Transverse colon (tissue), 4 donors: ENCODE measurements at regions not wholly inside any gene's neighbourhood (a gene's known extent, or its start where the extent isn't known, plus 50 kb on each side); places are given as distances from the start of the nearest gene placed in this dataset.

Experiments used
- DNase-seq: peaks from one replicate; pipeline ENCODE4 v3.0.0-alpha.2; 2019
- H3K27ac ChIP-seq, 4 donors: fragments of 200-600 bp; sonication (generic); 2 replicates each; pipeline ENCODE4 v1.5.1; 2016 to 2018; ENCODE audit warnings: inconsistent platforms in 4 of 4
- H3K27me3 ChIP-seq: fragments of 200-600 bp; sonication (generic); 2 replicates; pipeline ENCODE4 v1.5.1; 2017; ENCODE audit warnings: inconsistent platforms
- H3K36me3 ChIP-seq, 4 donors: fragments of 200-600 bp; sonication (generic); 2 replicates each; pipeline ENCODE4 v1.5.1; 2017 to 2019; ENCODE audit warnings: inconsistent platforms in 4 of 4
- H3K4me1 ChIP-seq, 4 donors: fragments of 200-600 bp; sonication (generic); 2 replicates each; pipeline ENCODE4 v1.5.1; 2017 to 2020; ENCODE audit warnings: inconsistent platforms in 4 of 4
- H3K4me3 ChIP-seq, 4 donors: fragments of 200-600 bp; sonication (generic); 1 replicate in 1 of 4; 2 replicates in 3 of 4; pipeline versions ENCODE4 v1.5.1 to v1.6.1; 2017 to 2019; ENCODE audit warnings: inconsistent platforms in 4 of 4
- H3K9me3 ChIP-seq, 2 donors: fragments of 200-600 bp; sonication (generic); 2 replicates each; pipeline ENCODE4 v1.5.1; 2017 to 2019; ENCODE audit warnings: inconsistent platforms in 2 of 2
- CTCF ChIP-seq, 5 experiments: fragments of 200-600 bp in 3 of 5; fragments of 450-650 bp in 2 of 5; sonication (generic) in 3 of 5; IDR thresholded peaks; 1 replicate in 2 of 5; 2 replicates in 3 of 5; pipeline ENCODE4 v1.5.1; 2016 to 2017; ENCODE audit warnings: antibody characterized with exemption in 5 of 5, inconsistent platforms in 3 of 5, mild to moderate bottlenecking in 2 of 5, moderate library complexity in 1 of 5
- EP300 ChIP-seq: sonication (generic); formaldehyde crosslinking; IDR thresholded peaks from one replicate; pipeline ENCODE4 v1.6.1; 2017; ENCODE audit warnings: antibody characterized with exemption, low read depth
- POLR2A ChIP-seq: fragments of 450-650 bp; IDR thresholded peaks from one replicate; pipeline ENCODE4 v1.6.1; 2016; ENCODE audit warnings: antibody characterized with exemption, mild to moderate bottlenecking, moderate library complexity
- POLR2AphosphoS5 ChIP-seq, 3 donors: sonication (generic); formaldehyde crosslinking; IDR thresholded peaks; one replicate each; pipeline ENCODE4 v1.6.1; 2016; ENCODE audit warnings: antibody characterized with exemption in 3 of 3
- WGBS, 2 donors: methylation state at CpG; one replicate each; pipeline ENCODE4 v1.1.5; 2018; ENCODE audit warnings: low coverage in 1 of 2; 5-methylcytosine and 5-hydroxymethylcytosine counted together
- in situ Hi-C, 4 donors: fragments of 200-750 bp; cut with MboI; loops; one replicate each; pipeline versions ENCODE4 v1.15.0 to v1.15.1; 2017; ENCODE audit warnings: low sequenced_read_pairs in 3 of 4, low pct_ligation_motif_present in 1 of 4, low pct_unique_long_range_greater_than_20kb in 1 of 4
- intact Hi-C: fragments of 100-400 bp; cut with DNase I; formaldehyde crosslinking; loops from one replicate; pipeline ENCODE4 v1.15.1; 2023; ENCODE audit warnings: low total_unique reads

DNA sequence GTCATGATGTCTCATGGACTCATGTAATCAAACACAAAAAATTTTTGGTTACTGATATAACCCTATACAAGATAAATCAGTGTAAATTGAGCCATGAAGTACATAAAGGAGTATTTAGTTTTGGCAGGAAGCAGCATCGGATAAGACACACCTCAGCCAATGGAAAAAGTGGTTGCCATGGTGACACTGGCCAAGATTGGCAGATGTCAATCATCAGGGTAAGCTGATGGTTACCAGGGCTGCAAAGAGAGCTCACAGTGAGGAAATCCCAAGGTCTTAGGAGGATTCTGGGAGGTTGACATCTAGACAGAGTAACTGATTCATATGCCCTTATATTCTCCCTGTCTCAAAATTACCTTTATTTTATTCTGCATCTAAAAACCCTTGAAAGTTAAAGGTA is 203.8 kb upstream of the PCSK2 start:
- DNase-seq, result no peak
- WGBS, 2 donors, result 55 to 57% methylated on average over 1 of the region's 1 CpG
- no peak for TF ChIP-seq EP300
- TF ChIP-seq CTCF (IDR thresholded peaks at IDR 0.05), result no peak
- no peak for TF ChIP-seq POLR2AphosphoS5 (IDR thresholded peaks at IDR 0.05)
- no peak for TF ChIP-seq POLR2A
- Histone ChIP-seq H3K4me1 (no peaks in the 10 kb centered on the region), H3K36me3 (no peaks in the 10 kb centered on the region), H3K27ac (no peak overlapping the region), H3K9me3 (no peaks in the 10 kb centered on the region), H3K27me3 (no peaks in the 10 kb centered on the region), H3K4me3 (no peak overlapping the region)
- intact Hi-C loops (no loop called here), in situ Hi-C loops (no loop called here)

DNA sequence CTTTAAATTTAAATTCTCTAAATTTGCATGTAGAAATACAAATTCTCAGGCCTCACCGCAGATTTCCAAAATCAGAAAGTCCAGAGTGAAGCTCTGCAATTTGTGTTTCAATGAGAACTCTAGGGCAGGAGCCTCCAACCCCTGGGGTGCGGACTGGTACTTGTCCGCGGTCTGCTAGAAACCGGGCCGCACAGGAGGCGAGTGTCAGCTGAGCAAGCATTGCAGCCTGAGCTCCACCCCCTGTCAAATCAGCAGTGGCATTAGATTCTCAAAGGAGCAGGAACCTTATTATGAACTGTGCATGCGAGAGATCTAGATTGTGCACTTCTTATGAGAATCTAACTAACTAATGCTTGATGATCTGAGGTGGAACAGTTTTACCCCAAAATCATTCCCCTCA is 203.0 kb upstream of the PCSK2 start:
- no peaks in the 10 kb centered on the region for H3K9me3 ChIP-seq
- intact Hi-C loops, result no loop called here
- WGBS, 2 donors, result 59% methylated on average over 8 of the region's 8 CpGs; no CpG with 5 or more reads in 1 of the 2 donors
- no peak for TF ChIP-seq EP300
- no peak for TF ChIP-seq POLR2A
- TF ChIP-seq POLR2AphosphoS5 (IDR thresholded peaks at IDR 0.05), result no peak
- H3K36me3 ChIP-seq, result no peaks in the 10 kb centered on the region
- no peak overlapping the region for H3K27ac ChIP-seq
- no peaks in the 10 kb centered on the region for H3K4me1 ChIP-seq
- H3K27me3 ChIP-seq, result no peaks in the 10 kb centered on the region
- in situ Hi-C loops, result no loop called here
- no peak for DNase-seq
- H3K4me3 ChIP-seq, result no peak overlapping the region

- no peak for DNase-seq
- H3K36me3 ChIP-seq, result no peaks in the 10 kb centered on the region
- H3K4me1 ChIP-seq, result no peaks in the 10 kb centered on the region
- TF ChIP-seq POLR2A, result no peak
- no peak for TF ChIP-seq EP300
- TF ChIP-seq CTCF (IDR thresholded peaks at IDR 0.05), result no peak
- no peak for TF ChIP-seq POLR2AphosphoS5 (IDR thresholded peaks at IDR 0.05)
- no peaks in the 10 kb centered on the region for H3K9me3 ChIP-seq
- no peak overlapping the region for H3K4me3 ChIP-seq
- no peak overlapping the region for H3K27ac ChIP-seq
- 27 to 57% methylated on average over 5 of the region's 5 CpGs for WGBS, 2 donors
- H3K27me3 ChIP-seq, result no peaks in the 10 kb centered on the region
- intact Hi-C loops, result no loop called here
- in situ Hi-C loops, result no loop called here
These were observed 202.2 kb upstream of the PCSK2 start for GRCh38 chr20:17024513-17025119.

- Histone ChIP-seq H3K4me3 (no peak overlapping the region), H3K9me3 (no peaks in the 10 kb centered on the region), H3K27ac (no peak overlapping the region), H3K36me3 (no peaks in the 10 kb centered on the region), H3K4me1 (no peaks in the 10 kb centered on the region), H3K27me3 (no peaks in the 10 kb centered on the region)
- DNase-seq, result no peak
- TF ChIP-seq CTCF (IDR thresholded peaks at IDR 0.05), result no peak
- TF ChIP-seq POLR2A, result no peak
- no peak for TF ChIP-seq EP300
- 88% methylated on average over 2 of the region's 2 CpGs; no CpG with 5 or more reads in 1 of the 2 donors for WGBS, 2 donors
- in situ Hi-C loops (no loop called here), intact Hi-C loops (no loop called here)
These were observed 200.5 kb upstream of the PCSK2 start for GRCh38 chr20:17026346-17026745.

DNA sequence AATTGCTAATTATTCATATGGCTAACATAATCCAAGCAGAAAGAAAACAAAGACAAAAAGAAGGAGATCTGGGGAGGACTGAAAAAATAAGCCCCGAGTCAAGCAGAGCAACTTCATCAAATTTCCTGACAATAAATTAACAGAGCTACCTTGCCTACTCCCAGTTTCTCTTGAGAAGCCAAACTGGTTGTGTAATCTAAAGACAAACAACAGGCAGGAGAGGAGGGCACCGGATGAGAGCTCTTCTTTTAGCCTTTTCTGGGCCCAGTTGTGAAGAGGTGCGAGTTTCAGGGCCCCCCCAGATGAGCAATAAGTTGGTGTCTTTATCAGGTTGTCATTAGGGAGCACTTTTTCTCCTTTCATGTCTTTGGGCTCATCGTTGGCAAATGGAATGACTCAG is 197.1 kb upstream of the PCSK2 start:
- H3K27ac ChIP-seq, result no peak overlapping the region
- no peak overlapping the region for H3K4me3 ChIP-seq
- H3K36me3 ChIP-seq, result no peaks in the 10 kb centered on the region
- WGBS, 2 donors, result 55 to 78% methylated on average over 1 to 4 of the region's 4 CpGs
- TF ChIP-seq EP300, result no peak
- TF ChIP-seq CTCF (IDR thresholded peaks at IDR 0.05), result no peak
- TF ChIP-seq POLR2A, result no peak
- TF ChIP-seq POLR2AphosphoS5 (IDR thresholded peaks at IDR 0.05), result no peak
- no peaks in the 10 kb centered on the region for H3K4me1 ChIP-seq
- DNase-seq, result no peak
- no peaks in the 10 kb centered on the region for H3K27me3 ChIP-seq
- intact Hi-C loops (no loop called here), in situ Hi-C loops (no loop called here)
- H3K9me3 ChIP-seq, result no peaks in the 10 kb centered on the region
